ENCODE measurements at regions not wholly inside any gene's neighbourhood (a gene's known extent, or its start where the extent isn't known, plus 50 kb on each side); places are given as distances from the start of the nearest gene placed in this dataset.
"Not testable (repeated sequence)": the region's sequence is repeated elsewhere in the genome, so short reads cannot be mapped to it uniquely, and the experiment has no call there.

- TF ChIP-seq, protein P1, sequence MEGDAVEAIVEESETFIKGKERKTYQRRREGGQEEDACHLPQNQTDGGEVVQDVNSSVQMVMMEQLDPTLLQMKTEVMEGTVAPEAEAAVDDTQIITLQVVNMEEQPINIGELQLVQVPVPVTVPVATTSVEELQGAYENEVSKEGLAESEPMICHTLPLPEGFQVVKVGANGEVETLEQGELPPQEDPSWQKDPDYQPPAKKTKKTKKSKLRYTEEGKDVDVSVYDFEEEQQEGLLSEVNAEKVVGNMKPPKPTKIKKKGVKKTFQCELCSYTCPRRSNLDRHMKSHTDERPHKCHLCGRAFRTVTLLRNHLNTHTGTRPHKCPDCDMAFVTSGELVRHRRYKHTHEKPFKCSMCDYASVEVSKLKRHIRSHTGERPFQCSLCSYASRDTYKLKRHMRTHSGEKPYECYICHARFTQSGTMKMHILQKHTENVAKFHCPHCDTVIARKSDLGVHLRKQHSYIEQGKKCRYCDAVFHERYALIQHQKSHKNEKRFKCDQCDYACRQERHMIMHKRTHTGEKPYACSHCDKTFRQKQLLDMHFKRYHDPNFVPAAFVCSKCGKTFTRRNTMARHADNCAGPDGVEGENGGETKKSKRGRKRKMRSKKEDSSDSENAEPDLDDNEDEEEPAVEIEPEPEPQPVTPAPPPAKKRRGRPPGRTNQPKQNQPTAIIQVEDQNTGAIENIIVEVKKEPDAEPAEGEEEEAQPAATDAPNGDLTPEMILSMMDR (IDR thresholded peaks at IDR 0.05; ENCODE audit: control insufficient read depth, insufficient read depth, low read depth, low read length, missing control alignments) = no peak
- no peak for DNase-seq (ENCODE audit: low read depth)
- no peak overlapping the region for H3K4me3 ChIP-seq (ENCODE audit: control insufficient read depth, low read depth, low read length)
Measured at GRCh38 chr2:15693926-15694588, 102.4 kb downstream of the DDX1 start.

- TF ChIP-seq, protein P1 (IDR thresholded peaks at IDR 0.05; ENCODE audit: control insufficient read depth, insufficient read depth, low read depth, low read length, missing control alignments) = no peak
- no peak for DNase-seq (ENCODE audit: low read depth)
- no peak overlapping the region for H3K4me3 ChIP-seq (ENCODE audit: control insufficient read depth, low read depth, low read length)
Measured at GRCh38 chr2:15694589-15694986, 102.9 kb downstream of the DDX1 start.

DNA sequence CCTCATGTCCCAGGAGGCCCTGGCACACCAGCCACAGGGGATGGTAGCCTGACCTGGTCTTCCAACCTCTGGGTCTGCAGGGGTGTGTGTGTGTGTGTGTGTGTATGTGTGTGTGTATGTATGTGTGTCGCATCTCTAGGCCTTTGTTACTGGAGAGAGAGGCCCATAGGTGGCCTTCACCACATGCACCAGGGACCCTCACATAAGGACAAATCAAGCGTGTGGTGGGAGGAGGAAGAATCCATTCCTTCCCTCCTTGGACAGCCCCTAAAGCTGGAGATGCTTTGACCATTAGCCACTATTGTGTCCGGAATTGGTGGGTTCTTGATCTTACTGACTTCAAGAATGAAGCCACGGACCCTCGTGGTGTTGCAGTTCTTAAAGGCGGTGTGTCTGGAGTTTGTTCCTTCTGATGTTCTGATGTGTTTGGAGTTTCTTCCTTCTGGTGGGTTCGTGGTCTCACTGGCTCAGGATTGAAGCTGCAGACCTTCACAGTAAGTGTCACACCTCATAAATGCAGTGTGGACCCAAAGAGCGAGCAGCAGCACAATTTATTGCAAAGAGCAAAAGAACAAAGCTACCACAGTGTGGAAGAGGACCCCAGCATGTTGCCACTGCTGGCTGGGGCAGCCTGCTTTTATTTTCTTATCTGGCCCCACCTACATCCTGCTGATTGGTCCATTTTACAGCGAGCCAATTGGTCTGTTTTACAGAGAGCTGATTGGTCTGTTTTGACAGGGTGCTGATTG, 104.1 kb downstream of the DDX1 start:
- DNase-seq (ENCODE audit: low read depth) = no peak
- TF ChIP-seq, protein P1 (IDR thresholded peaks at IDR 0.05; ENCODE audit: control insufficient read depth, insufficient read depth, low read depth, low read length, missing control alignments) = no peak
- no peak overlapping the region for H3K4me3 ChIP-seq (ENCODE audit: control insufficient read depth, low read depth, low read length)

DNA sequence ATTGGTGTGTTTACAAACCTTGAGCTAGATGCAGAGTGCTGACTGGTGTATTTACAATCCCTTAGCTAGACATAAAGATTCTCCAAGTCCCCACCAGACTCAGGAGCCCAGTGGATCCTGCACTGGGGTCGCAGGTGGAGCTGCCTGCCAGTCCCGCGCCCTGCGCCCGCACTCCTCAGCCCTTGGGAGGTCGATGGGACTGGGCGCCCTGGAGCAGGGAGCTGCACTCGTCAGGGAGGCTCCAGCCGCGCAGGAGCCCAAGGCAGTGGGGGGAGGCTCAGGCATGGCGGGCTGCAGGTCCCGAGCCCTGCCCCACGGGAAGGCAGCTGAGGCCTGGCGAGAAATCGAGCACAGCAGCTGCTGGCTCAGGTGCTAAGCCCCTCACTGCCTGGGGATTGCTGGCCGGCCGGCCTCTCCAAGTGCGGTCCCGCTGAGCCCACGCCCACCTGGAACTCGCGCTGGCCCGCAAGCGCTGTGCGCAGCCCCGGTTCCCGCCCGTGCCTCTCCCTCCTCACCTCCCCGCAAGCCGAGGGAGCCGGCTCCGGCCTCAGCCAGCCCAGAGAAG, 105.0 kb downstream of the DDX1 start:
- DNase-seq (ENCODE audit: low read depth); H3K4me3 ChIP-seq (ENCODE audit: control insufficient read depth, low read depth, low read length): not testable (repeated sequence)

DNA sequence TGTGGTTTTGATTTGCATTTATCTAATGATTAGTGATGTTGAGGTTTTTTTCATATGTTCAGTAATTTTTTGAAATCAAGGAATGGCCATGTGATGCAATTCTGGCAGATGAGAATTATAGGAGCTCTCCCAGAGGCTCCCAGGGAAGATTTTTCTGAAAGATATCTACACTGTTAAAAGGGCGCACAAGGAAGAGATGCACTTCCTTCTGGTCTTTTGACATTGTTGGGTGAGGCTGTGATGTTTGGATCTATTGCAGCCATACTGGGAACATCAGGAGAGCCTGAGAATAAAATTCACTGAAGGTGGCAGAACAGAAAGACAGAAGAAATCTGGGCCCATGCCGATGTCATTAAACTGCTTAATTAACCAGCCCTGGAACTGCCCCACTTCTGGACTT, 108.5 kb downstream of the DDX1 start:
- DNase-seq (ENCODE audit: low read depth) = no peak
- TF ChIP-seq, protein P1 (IDR thresholded peaks at IDR 0.05; ENCODE audit: control insufficient read depth, insufficient read depth, low read depth, low read length, missing control alignments) = no peak
- no peak overlapping the region for H3K4me3 ChIP-seq (ENCODE audit: control insufficient read depth, low read depth, low read length)

DNA sequence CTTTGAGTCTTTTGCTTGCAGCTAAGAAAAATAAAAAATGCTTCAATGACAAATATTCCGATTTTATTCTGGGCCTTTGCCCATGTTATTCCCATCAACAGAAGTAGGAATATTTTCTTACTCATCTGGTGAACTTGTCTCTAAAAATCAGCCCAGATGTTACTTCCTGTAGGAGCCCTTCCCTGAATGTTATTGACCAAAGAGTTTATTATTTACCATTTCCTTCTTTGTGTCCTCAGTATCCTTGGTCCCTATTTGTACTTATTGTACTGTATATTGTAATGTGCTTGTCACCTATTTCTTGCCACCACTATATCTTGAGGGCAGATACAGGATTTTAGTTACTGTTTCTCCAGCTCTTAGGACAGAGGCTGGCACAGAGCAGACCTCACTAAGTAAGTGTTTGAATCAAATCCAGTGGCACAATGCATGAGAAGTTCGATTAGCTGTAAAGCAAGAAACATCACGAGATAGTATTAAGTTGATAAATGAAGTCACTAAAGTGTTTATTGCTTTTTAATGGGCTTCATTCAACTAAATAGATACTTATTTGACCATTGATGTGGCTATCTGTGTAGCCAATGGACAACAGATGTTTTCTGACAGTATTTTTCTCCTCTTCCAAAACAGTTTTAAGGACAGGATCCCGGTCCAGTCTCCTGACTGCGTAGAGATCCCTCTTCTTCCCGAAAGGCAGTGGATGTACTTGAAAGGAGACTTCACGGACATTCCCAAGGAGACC, 109.1 kb downstream of the DDX1 start:
- no peak overlapping the region for H3K4me3 ChIP-seq (ENCODE audit: control insufficient read depth, low read depth, low read length)
- DNase-seq (ENCODE audit: low read depth) = no peak
- TF ChIP-seq, protein P1 (IDR thresholded peaks at IDR 0.05; ENCODE audit: control insufficient read depth, insufficient read depth, low read depth, low read length, missing control alignments) = no peak

Data from AG09309 (cell line).